Body of pancreas (tissue), 4 donors: ENCODE measurements at regions not wholly inside any gene's neighbourhood (a gene's known extent, or its start where the extent isn't known, plus 50 kb on each side); places are given as distances from the start of the nearest gene placed in this dataset.

ENCODE experiments used
- ATAC-seq: fragments of 150-250 bp; one replicate; pipeline ENCODE4 v1.9.1; 2016
- DNase-seq, 4 donors: peaks; one replicate each; pipeline ENCODE4 v3.0.0-alpha.2; 2019
- H3K27ac ChIP-seq, 4 donors: fragments of 200-600 bp; sonication (generic); 1 replicate in 3 of 4; 2 replicates in 1 of 4; pipeline versions ENCODE4 v1.5.1 to v1.6.1; 2016 to 2019; ENCODE audit warnings: mild to moderate bottlenecking in 1 of 4, mixed read lengths in 1 of 4, moderate library complexity in 1 of 4
- H3K27me3 ChIP-seq, 2 donors: fragments of 200-600 bp; sonication (generic); one replicate each; pipeline ENCODE4 v1.6.0; 2016; ENCODE audit warnings: mild to moderate bottlenecking in 1 of 2
- H3K36me3 ChIP-seq, 2 donors: fragments of 200-600 bp; sonication (generic); replicated peaks in 1 of 2; 2 replicates each; pipeline ENCODE4 v1.5.1; 2016; ENCODE audit warnings: low read depth in 2 of 2; ENCODE audit not compliant: insufficient read depth in 1 of 2
- H3K4me1 ChIP-seq: fragments of 200-600 bp; sonication (generic); one replicate; pipeline ENCODE4 v1.6.0; 2016
- H3K4me3 ChIP-seq, 2 donors: fragments of 200-600 bp; sonication (generic); 1 replicate in 1 of 2; 2 replicates in 1 of 2; pipeline ENCODE4 v1.5.1; 2016 to 2019
- H3K9me3 ChIP-seq, 3 donors: fragments of 200-600 bp; sonication (generic); 1 replicate in 2 of 3; 2 replicates in 1 of 3; pipeline ENCODE4 v1.5.1; 2016
- CTCF ChIP-seq, 7 experiments: fragments of 450-650 bp in 4 of 7; fragments of 200-600 bp in 3 of 7; sonication (generic) in 3 of 7; IDR thresholded peaks; one replicate each; pipeline ENCODE4 v1.5.1; 2016 to 2019; ENCODE audit warnings: antibody characterized with exemption in 7 of 7
- POLR2A ChIP-seq, 3 donors: fragments of 450-650 bp; IDR thresholded peaks; one replicate each; pipeline ENCODE4 v1.6.1; 2016; ENCODE audit warnings: antibody characterized with exemption in 3 of 3, mild to moderate bottlenecking in 2 of 3
- WGBS, 2 donors: methylation state at CpG; one replicate each; pipeline ENCODE4 v1.1.5; 2017; 5-methylcytosine and 5-hydroxymethylcytosine counted together
- intact Hi-C: fragments of 100-400 bp; cut with DNase I; formaldehyde crosslinking; loops from one replicate; pipeline ENCODE4 v1.15.1; 2023

- intact Hi-C loops = no loop called here
- DNase-seq = no peak
- TF ChIP-seq POLR2A (IDR thresholded peaks at IDR 0.05) (no peak), CTCF (IDR thresholded peaks at IDR 0.05) (no peak)
- Histone ChIP-seq H3K36me3 (no peaks in the 10 kb centered on the region), H3K9me3 (no peaks in the 10 kb centered on the region), H3K4me3 (no peak overlapping the region), H3K27me3 (no peaks in the 10 kb centered on the region), H3K4me1 (no peaks in the 10 kb centered on the region), H3K27ac (no peak overlapping the region)
- whole genome bisulfite sequencing, 2 donors = 82 to 95% methylated on average over 3 of the region's 3 CpGs
- no peak for ATAC-seq
Observed at GRCh38 chr1:184185347-184185746, 133.8 kb downstream of the TSEN15 start.

- Histone ChIP-seq H3K4me3 (no peak overlapping the region), H3K27ac (no peak overlapping the region), H3K4me1 (no peaks in the 10 kb centered on the region), H3K9me3 (no peaks in the 10 kb centered on the region), H3K27me3 (no peaks in the 10 kb centered on the region), H3K36me3 (no peaks in the 10 kb centered on the region)
- TF ChIP-seq POLR2A (IDR thresholded peaks at IDR 0.05) = no peak
- TF ChIP-seq CTCF (IDR thresholded peaks at IDR 0.05) = no peak
- ATAC-seq = no peak
- no peak for DNase-seq
- intact Hi-C loops = no loop called here
Observed at GRCh38 chr1:184186167-184186566, 134.6 kb downstream of the TSEN15 start.

- Histone ChIP-seq H3K9me3 (no peaks in the 10 kb centered on the region), H3K27me3 (no peaks in the 10 kb centered on the region), H3K4me3 (no peak overlapping the region), H3K36me3 (no peaks in the 10 kb centered on the region), H3K27ac (no peak overlapping the region), H3K4me1 (no peaks in the 10 kb centered on the region)
- no peak for TF ChIP-seq CTCF (IDR thresholded peaks at IDR 0.05)
- TF ChIP-seq POLR2A (IDR thresholded peaks at IDR 0.05) = no peak
- intact Hi-C loops = no loop called here
- DNase-seq = no peak
- 85 to 90% methylated on average over 3 of the region's 3 CpGs for WGBS, 2 donors
- ATAC-seq = no peak
Observed at GRCh38 chr1:184187097-184187496, 135.6 kb downstream of the TSEN15 start.

GRCh38 chr1:184188037-184188436 is 136.5 kb downstream of the TSEN15 start:
- no peak for ATAC-seq
- Histone ChIP-seq H3K27me3 (no peaks in the 10 kb centered on the region), H3K9me3 (no peaks in the 10 kb centered on the region), H3K4me1 (no peaks in the 10 kb centered on the region), H3K4me3 (no peak overlapping the region), H3K36me3 (no peaks in the 10 kb centered on the region), H3K27ac (no peak overlapping the region)
- intact Hi-C loops = no loop called here
- WGBS, 2 donors = 75 to 81% methylated on average over 2 of the region's 2 CpGs
- no peak for DNase-seq
- no peak for TF ChIP-seq CTCF (IDR thresholded peaks at IDR 0.05)
- TF ChIP-seq POLR2A (IDR thresholded peaks at IDR 0.05) = no peak

- Histone ChIP-seq H3K4me3 (no peak overlapping the region), H3K4me1 (no peaks in the 10 kb centered on the region), H3K27me3 (no peaks in the 10 kb centered on the region), H3K27ac (no peak overlapping the region), H3K36me3 (no peaks in the 10 kb centered on the region), H3K9me3 (no peaks in the 10 kb centered on the region)
- no peak for ATAC-seq
- peak in 3 of 4 donors; percentile 28 to 50 (median 34) for DNase-seq
- TF ChIP-seq POLR2A (IDR thresholded peaks at IDR 0.05) = no peak
- TF ChIP-seq CTCF (IDR thresholded peaks at IDR 0.05) = no peak
- intact Hi-C loops = no loop called here
Observed at GRCh38 chr1:184189361-184189760, 137.8 kb downstream of the TSEN15 start.
